K562 (cell line): ENCODE measurements at regions not wholly inside any gene's neighbourhood (a gene's known extent, or its start where the extent isn't known, plus 50 kb on each side); places are given as distances from the start of the nearest gene placed in this dataset.

Experiments used
- CEBPZ ChIP-seq: fragments of 150-350 bp; IDR thresholded peaks from 2 replicates; pipeline ENCODE4 v1.6.1; 2014; ENCODE audit warnings: low read depth, mild to moderate bottlenecking, low read length, borderline replicate concordance
- EP300 ChIP-seq: IDR thresholded peaks from 2 replicates; pipeline ENCODE4 v1.6.1; 2012; ENCODE audit warnings: low read length, improper control_type of control experiment
- MED1 ChIP-seq: sonication (generic); formaldehyde crosslinking; IDR thresholded peaks from 2 replicates; pipeline ENCODE4 v1.8.1; 2023; ENCODE audit warnings: missing genetic modification reagents, borderline replicate concordance
- NR2C2 ChIP-seq, 2 experiments: fragments of 200-800 bp in 1 of 2; sonication (Bioruptor generic) in 1 of 2; sonication (generic) in 1 of 2; formaldehyde crosslinking in 1 of 2; IDR thresholded peaks; 2 replicates each; pipeline versions ENCODE4 v1.6.1 to v1.8.0; 2016 to 2022; ENCODE audit warnings: mild to moderate bottlenecking in 1 of 2, missing compliant biosample characterization in 1 of 2, missing genetic modification characterization in 1 of 2, missing genetic modification reagents in 1 of 2
- PHF21A ChIP-seq: fragments of 450-650 bp; IDR thresholded peaks from 2 replicates; pipeline ENCODE4 v1.6.1; 2017; ENCODE audit warnings: low read depth, borderline replicate concordance
- PHTF2 ChIP-seq: fragments of 250-450 bp; sonication (Bioruptor Pico); IDR thresholded peaks from 2 replicates; pipeline ENCODE4 v1.5.0; 2021; ENCODE audit warnings: mild to moderate bottlenecking
- POLR2A ChIP-seq: fragments of 450-650 bp; conservative IDR thresholded peaks from 2 replicates; pipeline ENCODE4 v1.6.1; 2016
- SIX5 ChIP-seq, 2 experiments: IDR thresholded peaks; 2 replicates each; pipeline ENCODE4 v1.6.1; 2011; ENCODE audit warnings: low read length in 2 of 2, borderline replicate concordance in 1 of 2, low read depth in 1 of 2, mild to moderate bottlenecking in 1 of 2, moderate library complexity in 1 of 2; ENCODE audit not compliant: insufficient read depth in 1 of 2
- TCFL5 ChIP-seq: fragments of 250-450 bp; sonication (Bioruptor Pico); conservative IDR thresholded peaks from 2 replicates; pipeline ENCODE4 v1.6.1; 2021; ENCODE audit warnings: mild to moderate bottlenecking, moderate library complexity, matching md5 sums
- YBX1 ChIP-seq: fragments of 450-650 bp; IDR thresholded peaks from 2 replicates; pipeline ENCODE4 v1.7.1; 2016; ENCODE audit warnings: mild to moderate bottlenecking
- ZKSCAN1 ChIP-seq: fragments of 150-350 bp; IDR thresholded peaks from 2 replicates; pipeline ENCODE4 v1.6.1; 2016; ENCODE audit warnings: low read depth, low read length
- TF ChIP-seq, protein P1 (sequence below): sonication (generic); formaldehyde crosslinking; IDR thresholded peaks from 2 replicates; pipeline ENCODE4 v1.8.0; 2023; ENCODE audit warnings: mild to moderate bottlenecking, missing genetic modification reagents

DNA sequence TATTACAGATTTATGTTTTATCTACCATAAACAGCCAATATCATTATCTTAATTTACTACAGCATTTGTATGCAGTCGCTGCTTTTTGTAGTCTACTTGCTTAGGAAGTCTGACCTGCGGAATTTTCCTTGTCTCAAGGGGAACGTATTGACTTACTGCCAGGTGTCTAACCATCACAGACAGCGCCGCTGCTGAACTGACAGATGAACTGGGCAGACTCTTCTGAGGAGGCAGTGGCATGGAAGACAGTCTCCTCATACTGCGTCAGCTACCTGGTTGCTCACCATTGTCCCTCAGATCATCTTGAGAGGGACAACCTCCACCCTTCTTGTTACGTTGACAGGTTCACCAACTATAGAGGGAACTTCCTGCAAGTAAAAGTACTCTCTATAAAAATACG, 574.3 kb upstream of the ZNF462 start:
- TF ChIP-seq EP300 (no peak), CEBPZ (no peak), POLR2A (no peak), PHTF2 (CRISPR knock-in tag) (no peak), TCFL5 (no peak), NR2C2 (CRISPR knock-in tag; IDR thresholded peaks at IDR 0.05) (no peak), NR2C2 (tag; IDR thresholded peaks at IDR 0.05) (no peak), PHF21A (no peak), ZKSCAN1 (no peak), MED1 (no peak), SIX5 (IDR thresholded peaks at IDR 0.05; ENCODE audit: borderline replicate concordance in 1 of 2, insufficient read depth in 1 of 2, low read depth in 1 of 2, low read length in 2 of 2) (no peak), YBX1 (no peak)
- TF ChIP-seq, protein P1, sequence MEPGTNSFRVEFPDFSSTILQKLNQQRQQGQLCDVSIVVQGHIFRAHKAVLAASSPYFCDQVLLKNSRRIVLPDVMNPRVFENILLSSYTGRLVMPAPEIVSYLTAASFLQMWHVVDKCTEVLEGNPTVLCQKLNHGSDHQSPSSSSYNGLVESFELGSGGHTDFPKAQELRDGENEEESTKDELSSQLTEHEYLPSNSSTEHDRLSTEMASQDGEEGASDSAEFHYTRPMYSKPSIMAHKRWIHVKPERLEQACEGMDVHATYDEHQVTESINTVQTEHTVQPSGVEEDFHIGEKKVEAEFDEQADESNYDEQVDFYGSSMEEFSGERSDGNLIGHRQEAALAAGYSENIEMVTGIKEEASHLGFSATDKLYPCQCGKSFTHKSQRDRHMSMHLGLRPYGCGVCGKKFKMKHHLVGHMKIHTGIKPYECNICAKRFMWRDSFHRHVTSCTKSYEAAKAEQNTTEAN: no peak
